WI38 (cell line): ENCODE measurements at regions not wholly inside any gene's neighbourhood (a gene's known extent, or its start where the extent isn't known, plus 50 kb on each side); places are given as distances from the start of the nearest gene placed in this dataset.

Experiments used
- H3K4me3 ChIP-seq: 2 replicates; pipeline ENCODE4 v1.5.1; 2011; ENCODE audit warnings: low read depth, mild to moderate bottlenecking, control low read depth, low read length
- TF ChIP-seq, protein P1 (sequence below): IDR thresholded peaks from 2 replicates; pipeline ENCODE4 v1.5.1; 2012; ENCODE audit warnings: low read depth, mild to moderate bottlenecking, control low read depth, low read length

DNA sequence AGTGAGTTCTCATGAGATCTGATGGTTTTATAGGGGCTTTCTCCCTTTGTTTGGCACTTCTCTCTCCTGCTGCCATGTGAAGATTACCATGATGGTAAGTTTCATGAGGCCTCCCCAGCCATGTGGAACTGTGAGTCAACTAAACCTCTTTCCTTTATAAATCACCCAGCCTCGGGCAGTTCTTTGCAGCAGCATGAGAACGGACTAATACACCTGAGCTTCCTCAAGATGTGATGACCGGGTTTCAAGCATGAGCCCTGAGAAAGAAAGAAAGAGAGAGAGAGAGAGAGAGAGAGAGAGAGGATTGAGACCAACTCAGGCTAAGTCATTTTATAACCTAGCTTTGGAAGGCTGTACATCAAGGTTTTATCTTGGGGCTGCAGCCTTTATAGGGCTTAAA is 167.7 kb upstream of the SERPINE2 start:
- TF ChIP-seq, protein P1, sequence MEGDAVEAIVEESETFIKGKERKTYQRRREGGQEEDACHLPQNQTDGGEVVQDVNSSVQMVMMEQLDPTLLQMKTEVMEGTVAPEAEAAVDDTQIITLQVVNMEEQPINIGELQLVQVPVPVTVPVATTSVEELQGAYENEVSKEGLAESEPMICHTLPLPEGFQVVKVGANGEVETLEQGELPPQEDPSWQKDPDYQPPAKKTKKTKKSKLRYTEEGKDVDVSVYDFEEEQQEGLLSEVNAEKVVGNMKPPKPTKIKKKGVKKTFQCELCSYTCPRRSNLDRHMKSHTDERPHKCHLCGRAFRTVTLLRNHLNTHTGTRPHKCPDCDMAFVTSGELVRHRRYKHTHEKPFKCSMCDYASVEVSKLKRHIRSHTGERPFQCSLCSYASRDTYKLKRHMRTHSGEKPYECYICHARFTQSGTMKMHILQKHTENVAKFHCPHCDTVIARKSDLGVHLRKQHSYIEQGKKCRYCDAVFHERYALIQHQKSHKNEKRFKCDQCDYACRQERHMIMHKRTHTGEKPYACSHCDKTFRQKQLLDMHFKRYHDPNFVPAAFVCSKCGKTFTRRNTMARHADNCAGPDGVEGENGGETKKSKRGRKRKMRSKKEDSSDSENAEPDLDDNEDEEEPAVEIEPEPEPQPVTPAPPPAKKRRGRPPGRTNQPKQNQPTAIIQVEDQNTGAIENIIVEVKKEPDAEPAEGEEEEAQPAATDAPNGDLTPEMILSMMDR: no peak

DNA sequence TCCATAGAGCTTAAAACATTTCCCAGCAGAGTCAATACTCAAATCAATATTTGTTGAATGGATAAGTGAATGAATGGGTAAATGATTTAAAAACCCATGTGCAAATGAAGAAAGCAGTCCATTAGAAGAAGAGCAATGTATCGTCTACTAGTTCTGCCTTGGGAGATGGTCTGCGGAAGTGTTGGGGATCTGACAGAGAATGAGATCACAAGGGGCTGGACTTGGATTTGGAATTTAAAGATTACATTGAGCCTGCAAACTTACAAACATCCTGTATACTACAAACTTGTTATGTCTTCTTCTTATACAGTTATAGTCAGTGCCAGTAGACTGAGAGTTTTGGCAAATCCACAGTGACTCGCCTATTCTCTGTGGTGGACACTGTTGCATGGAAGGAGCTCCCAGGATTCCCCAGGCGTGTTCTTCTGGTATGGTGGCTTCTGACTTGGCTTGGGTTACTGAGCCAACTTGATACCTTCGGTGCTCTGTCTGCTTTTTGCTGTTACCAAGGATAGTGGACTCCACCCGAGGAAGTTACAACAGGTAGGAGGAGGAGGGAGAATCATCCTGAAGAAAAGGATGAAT is 163.3 kb upstream of the SERPINE2 start:
- no peak overlapping the region for H3K4me3 ChIP-seq
- TF ChIP-seq, protein P1: no peak

More for the DNA sequence above, 167.7 kb upstream of the SERPINE2 start:
- H3K4me3 ChIP-seq: no peak overlapping the region

DNA sequence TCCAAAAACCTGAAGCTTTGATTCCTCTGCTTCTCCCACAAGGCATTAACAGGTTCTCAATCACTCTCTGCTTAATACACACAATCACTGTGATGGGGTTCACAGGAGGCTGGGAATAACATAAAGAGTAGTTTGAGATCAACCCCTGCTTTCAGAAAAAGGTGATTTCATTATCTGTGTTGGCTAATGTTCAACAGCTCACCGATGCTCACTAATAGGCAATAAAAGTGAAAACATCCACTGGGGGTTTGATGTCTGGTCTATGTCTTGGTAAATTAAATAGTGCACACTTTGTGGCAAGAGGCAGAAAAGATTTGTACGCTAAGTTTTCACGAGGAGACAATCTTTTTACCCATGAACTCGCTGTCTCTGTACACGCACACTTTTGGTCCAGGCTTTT is 159.3 kb upstream of the SERPINE2 start:
- TF ChIP-seq, protein P1: no peak
- H3K4me3 ChIP-seq: no peak overlapping the region

DNA sequence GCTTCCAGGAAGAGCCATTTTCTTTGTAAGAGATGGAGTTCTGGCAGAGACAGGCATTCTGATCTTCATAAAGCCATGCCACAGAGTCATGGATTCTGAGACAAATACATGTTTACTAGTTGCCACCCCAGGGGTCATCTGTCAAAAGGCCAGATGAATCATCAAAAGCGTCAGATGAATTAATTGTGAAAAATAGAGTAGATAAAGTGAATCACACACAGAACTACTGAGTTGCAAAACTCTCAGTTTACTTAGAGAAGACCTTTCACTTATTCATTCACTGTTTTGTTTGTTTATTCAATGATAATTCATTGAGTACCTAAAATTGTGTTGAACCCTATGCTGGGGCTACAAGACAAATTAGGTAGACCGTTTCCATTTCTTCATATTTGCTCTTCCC is 157.7 kb upstream of the SERPINE2 start:
- TF ChIP-seq, protein P1: no peak
- no peak overlapping the region for H3K4me3 ChIP-seq

DNA sequence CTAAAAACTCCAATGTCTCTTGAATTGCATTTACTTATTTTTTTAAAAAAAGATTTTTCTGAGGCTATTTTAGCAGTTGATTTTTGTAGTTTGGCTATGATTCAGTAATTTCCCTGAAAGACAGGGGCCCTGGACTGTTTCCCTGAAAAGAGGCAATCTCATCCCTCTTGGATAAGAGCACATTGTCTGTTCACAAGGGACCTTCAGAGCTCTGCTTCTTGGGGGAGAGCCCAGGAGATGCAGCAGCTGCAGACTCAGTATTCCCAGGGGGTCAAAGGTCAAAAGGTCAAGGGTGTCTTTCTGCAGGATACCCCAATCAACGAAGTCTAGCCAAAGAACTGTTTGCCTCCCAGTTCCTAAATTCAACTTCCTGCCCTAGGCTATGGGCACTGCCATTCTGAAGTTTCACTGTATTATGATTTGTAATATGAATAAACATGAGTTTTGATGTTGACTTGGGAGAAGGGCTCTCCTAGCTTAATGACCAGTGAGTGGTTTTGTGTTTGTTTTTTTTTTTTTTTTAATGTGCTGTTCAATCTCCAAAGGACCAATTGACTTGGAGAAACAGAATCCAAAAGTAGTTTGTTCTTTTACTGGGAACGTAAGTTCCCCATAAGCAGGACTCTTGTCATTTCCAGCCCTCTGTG is 157.0 kb upstream of the SERPINE2 start:
- TF ChIP-seq, protein P1: no peak
- no peak overlapping the region for H3K4me3 ChIP-seq

DNA sequence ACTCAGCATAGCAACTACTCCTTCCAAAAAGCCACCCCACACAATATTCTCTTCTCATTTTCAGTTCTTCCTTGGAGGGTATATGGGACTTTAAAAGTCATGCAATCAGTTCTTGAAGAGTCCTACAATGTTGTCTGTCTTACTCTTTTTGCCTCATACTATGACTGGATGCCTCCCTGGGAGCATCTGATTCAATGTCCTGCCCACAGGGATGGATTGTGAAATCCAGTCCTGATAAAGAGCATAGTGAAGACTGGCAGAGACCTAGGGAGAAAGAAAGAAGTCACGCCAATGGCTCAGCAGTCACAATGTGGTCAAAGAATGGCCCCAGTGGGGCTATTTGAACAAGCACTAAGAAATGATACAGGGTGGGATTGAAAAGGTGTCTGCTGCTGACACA is 155.1 kb upstream of the SERPINE2 start:
- no peak overlapping the region for H3K4me3 ChIP-seq

DNA sequence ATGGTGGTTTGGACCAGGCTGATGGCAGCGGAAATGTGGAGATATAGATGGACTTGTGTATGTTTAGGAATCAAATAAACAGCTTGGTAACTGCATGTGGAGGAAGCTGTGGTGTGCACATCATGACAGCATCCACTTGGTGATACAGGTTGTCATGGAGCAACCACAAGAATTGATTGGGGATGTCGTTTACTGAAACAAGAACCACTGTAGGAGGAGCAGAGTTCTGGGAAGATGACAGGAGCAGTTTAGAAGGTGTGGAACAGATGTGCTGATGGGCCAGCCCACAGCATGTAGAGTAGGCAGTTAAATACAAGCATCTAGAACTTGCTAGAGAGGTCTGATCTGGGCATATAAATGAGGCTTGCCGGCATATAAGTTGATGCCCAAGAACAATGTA is 152.4 kb upstream of the SERPINE2 start:
- TF ChIP-seq, protein P1: no peak
- H3K4me3 ChIP-seq: no peak overlapping the region

More for the DNA sequence above, 155.1 kb upstream of the SERPINE2 start:
- TF ChIP-seq, protein P1: no peak
